B cell (primary cell): ENCODE measurements at regions not wholly inside any gene's neighbourhood (a gene's known extent, or its start where the extent isn't known, plus 50 kb on each side); places are given as distances from the start of the nearest gene placed in this dataset.

Source experiments
- CTCF ChIP-seq: fragments of 200-600 bp; IDR thresholded peaks from one replicate; pipeline ENCODE4 v1.8.0; 2022; ENCODE audit warnings: antibody characterized with exemption, mild to moderate bottlenecking
- EZH2 ChIP-seq: IDR thresholded peaks from 2 replicates; pipeline ENCODE4 v1.6.1; 2012; ENCODE audit warnings: borderline replicate concordance, low read depth, mild to moderate bottlenecking, moderate library complexity, low read length; ENCODE audit not compliant: insufficient read depth, poor library complexity, severe bottlenecking

GRCh38 chr4:134747108-134747805, 545.7 kb upstream of the PABPC4L start:
- TF ChIP-seq CTCF = no peak
- TF ChIP-seq EZH2 = no peak
